SK-N-SH (cell line): ENCODE measurements at regions not wholly inside any gene's neighbourhood (a gene's known extent, or its start where the extent isn't known, plus 50 kb on each side); places are given as distances from the start of the nearest gene placed in this dataset.

ENCODE experiments used
- CTCF ChIA-PET: fragments of 300-600, 350-600 bp; formaldehyde crosslinking; extraction: SDS; loops from one replicate; lab custom pipeline; 2021; lab: Yijun Ruan, JAX
- POLR2A ChIA-PET: fragments of 350-600 bp; sonication (Branson Sonifier 250); formaldehyde crosslinking; extraction: SDS; loops from one replicate; lab custom pipeline; 2020; ENCODE audit warnings: antibody characterized with exemption, inconsistent platforms; lab: Yijun Ruan, JAX
- DNase-seq: peaks from one replicate; pipeline ENCODE4 v3.0.0; 2012
- H2AFZ ChIP-seq: fragments of 200-600 bp; sonication (generic); 2 replicates; pipeline ENCODE4 v1.8.1; 2016; ENCODE audit warnings: antibody characterized with exemption, mild to moderate bottlenecking, low read depth
- H3F3A ChIP-seq: fragments of 200-600 bp; sonication (generic); replicated peaks from 2 replicates; pipeline ENCODE3; 2016; ENCODE audit warnings: antibody characterized with exemption, mild to moderate bottlenecking; ENCODE audit not compliant: insufficient read depth
- H3K27ac ChIP-seq, 2 experiments: fragments of 200-500 bp in 1 of 2; fragments of 200-600 bp in 1 of 2; sonication (Bioruptor generic) in 1 of 2; sonication (generic), shearing (Covaris generic) in 1 of 2; 2 replicates each; pipeline versions ENCODE4 v1.5.1 to v1.6.1; 2014 to 2016; ENCODE audit warnings: low read depth in 2 of 2, inconsistent platforms in 1 of 2, low read length in 1 of 2, mild to moderate bottlenecking in 1 of 2, mixed read lengths in 1 of 2
- H3K27me3 ChIP-seq: fragments of 200-600 bp; sonication (generic), shearing (Covaris generic); 2 replicates; pipeline ENCODE4 v1.6.1; 2016; ENCODE audit warnings: mixed run types; ENCODE audit not compliant: insufficient read depth
- H3K36me3 ChIP-seq, 2 experiments: fragments of 200-500 bp in 1 of 2; fragments of 200-600 bp in 1 of 2; sonication (Bioruptor generic) in 1 of 2; sonication (generic) in 1 of 2; replicated peaks in 1 of 2; 2 replicates each; pipeline versions ENCODE3 to v1.5.1; 2014 to 2016; ENCODE audit warnings: low read length in 1 of 2, mild to moderate bottlenecking in 1 of 2; ENCODE audit not compliant: insufficient read depth in 2 of 2, control insufficient read depth in 1 of 2
- H3K4me1 ChIP-seq, 2 experiments: fragments of 200-500 bp in 1 of 2; fragments of 200-600 bp in 1 of 2; sonication (Bioruptor generic) in 1 of 2; sonication (generic), shearing (Covaris generic) in 1 of 2; 2 replicates each; pipeline versions ENCODE4 v1.5.1 to v1.6.1; 2014 to 2016; ENCODE audit warnings: low read depth in 1 of 2, low read length in 1 of 2, mixed run types in 1 of 2; ENCODE audit not compliant: insufficient read depth in 2 of 2, control insufficient read depth in 1 of 2
- H3K4me2 ChIP-seq: fragments of 200-600 bp; sonication (generic), shearing (Covaris generic); 2 replicates; pipeline ENCODE4 v1.6.1; 2017; ENCODE audit warnings: mixed run types
- H3K4me3 ChIP-seq, 2 experiments: fragments of 200-500 bp in 1 of 2; fragments of 200-600 bp in 1 of 2; sonication (Bioruptor generic) in 1 of 2; sonication (generic), shearing (Covaris generic) in 1 of 2; 2 replicates each; pipeline versions ENCODE4 v1.5.1 to v1.8.1; 2014 to 2016; ENCODE audit warnings: low read depth in 2 of 2, inconsistent platforms in 1 of 2, low read length in 1 of 2, mild to moderate bottlenecking in 1 of 2, mixed read lengths in 1 of 2, moderate library complexity in 1 of 2
- H3K79me2 ChIP-seq: fragments of 200-600 bp; sonication (generic); 2 replicates; pipeline ENCODE4 v1.8.1; 2017; ENCODE audit warnings: mild to moderate bottlenecking; ENCODE audit not compliant: insufficient read depth
- H3K9ac ChIP-seq: fragments of 200-600 bp; sonication (generic); 2 replicates; pipeline ENCODE4 v1.6.1; 2017; ENCODE audit warnings: mixed run types
- H3K9me2 ChIP-seq: fragments of 200-600 bp; sonication (generic); 2 replicates; pipeline ENCODE4 v1.6.1; 2017; ENCODE audit warnings: mixed run types
- H3K9me3 ChIP-seq: fragments of 200-600 bp; sonication (generic); 2 replicates; pipeline ENCODE4 v1.6.1; 2017; ENCODE audit warnings: mixed run types, mild to moderate bottlenecking, moderate library complexity
- H4K20me1 ChIP-seq: fragments of 200-600 bp; sonication (generic); 2 replicates; pipeline ENCODE4 v1.6.1; 2017; ENCODE audit warnings: mild to moderate bottlenecking, mixed run types; ENCODE audit not compliant: insufficient read depth
- CHD2 ChIP-seq: fragments of 150-350 bp; IDR thresholded peaks from 2 replicates; pipeline ENCODE4 v1.6.1; 2018; ENCODE audit warnings: low read length; ENCODE audit not compliant: partially characterized antibody
- ELF1 ChIP-seq: IDR thresholded peaks from 2 replicates; pipeline ENCODE4 v1.4.0; 2012
- FOSL2 ChIP-seq: IDR thresholded peaks from 2 replicates; pipeline ENCODE4 v1.4.0; 2012; ENCODE audit warnings: low read depth, mild to moderate bottlenecking, moderate library complexity, borderline replicate concordance
- FOXJ3 ChIP-seq: sonication (generic); formaldehyde crosslinking; IDR thresholded peaks from 2 replicates; pipeline ENCODE4 v1.5.1; 2020; ENCODE audit warnings: mild to moderate bottlenecking, missing genetic modification reagents
- FOXM1 ChIP-seq: IDR thresholded peaks from 2 replicates; pipeline ENCODE4 v1.4.0; 2012; ENCODE audit warnings: low read depth, mild to moderate bottlenecking
- GATA2 ChIP-seq: sonication (generic); formaldehyde crosslinking; IDR thresholded peaks from 2 replicates; pipeline ENCODE4 v1.5.0; 2020; ENCODE audit warnings: mild to moderate bottlenecking, missing genetic modification reagents
- MXI1 ChIP-seq: IDR thresholded peaks from 2 replicates; pipeline ENCODE4 v1.6.1; 2012; ENCODE audit warnings: mild to moderate bottlenecking, low read depth, low read length, improper control_type of control experiment
- POLR2AphosphoS5 ChIP-seq: IDR thresholded peaks from 2 replicates; pipeline ENCODE4 v1.6.1; 2012; ENCODE audit warnings: low read depth, low read length
- RAD21 ChIP-seq: IDR thresholded peaks from 2 replicates; pipeline ENCODE4 v1.6.1; 2012; ENCODE audit warnings: mild to moderate bottlenecking, low read length
- RCOR1 ChIP-seq: fragments of 150-350 bp; IDR thresholded peaks from 2 replicates; pipeline ENCODE4 v1.6.1; 2017; ENCODE audit warnings: antibody characterized with exemption, low read length
- RFX5 ChIP-seq: IDR thresholded peaks from 2 replicates; pipeline ENCODE4 v1.6.1; 2012; ENCODE audit warnings: mild to moderate bottlenecking, improper control_type of control experiment, low read length
- RXRA ChIP-seq: IDR thresholded peaks from 2 replicates; pipeline ENCODE4 v1.4.0; 2012; ENCODE audit warnings: low read depth, mild to moderate bottlenecking, borderline replicate concordance
- SIN3A ChIP-seq: IDR thresholded peaks from 2 replicates; pipeline ENCODE4 v1.6.1; 2012; ENCODE audit warnings: low read depth, mild to moderate bottlenecking, low read length, moderate library complexity, borderline replicate concordance
- TCF12 ChIP-seq: IDR thresholded peaks from 2 replicates; pipeline ENCODE4 v1.4.0; 2012
- YY1 ChIP-seq: IDR thresholded peaks from 2 replicates; pipeline ENCODE4 v1.4.0; 2012; ENCODE audit warnings: low read depth, mild to moderate bottlenecking
- WGBS: methylation state at CpG from one replicate; pipeline ENCODE4 v1.1.6; 2017; ENCODE audit warnings: low lambda C conversion rate; 5-methylcytosine and 5-hydroxymethylcytosine counted together
- TF ChIP-seq, protein P1 (sequence below): IDR thresholded peaks from 2 replicates; pipeline ENCODE4 v1.4.0; 2012; ENCODE audit warnings: low read depth, borderline replicate concordance
- TF ChIP-seq, protein P2 (sequence below): fragments of 150-350 bp; IDR thresholded peaks from 2 replicates; pipeline ENCODE4 v1.6.1; 2016; ENCODE audit warnings: mild to moderate bottlenecking, low read depth, low read length
- TF ChIP-seq, protein P3 (sequence below): IDR thresholded peaks from 2 replicates; pipeline ENCODE4; 2012
- TF ChIP-seq, protein P4 (sequence below): fragments of 200-600 bp; sonication (generic); IDR thresholded peaks from 2 replicates; pipeline ENCODE4 v1.6.1; 2017; ENCODE audit warnings: antibody characterized with exemption, mild to moderate bottlenecking, moderate library complexity
- TF ChIP-seq, protein P5 (sequence below): IDR thresholded peaks from 2 replicates; pipeline ENCODE4 v1.4.0; 2012; ENCODE audit warnings: low read depth
- TF ChIP-seq, protein P6 (sequence below): IDR thresholded peaks from 2 replicates; pipeline ENCODE4 v1.6.1; 2012; ENCODE audit warnings: mild to moderate bottlenecking, low read depth, low read length, moderate library complexity

DNA sequence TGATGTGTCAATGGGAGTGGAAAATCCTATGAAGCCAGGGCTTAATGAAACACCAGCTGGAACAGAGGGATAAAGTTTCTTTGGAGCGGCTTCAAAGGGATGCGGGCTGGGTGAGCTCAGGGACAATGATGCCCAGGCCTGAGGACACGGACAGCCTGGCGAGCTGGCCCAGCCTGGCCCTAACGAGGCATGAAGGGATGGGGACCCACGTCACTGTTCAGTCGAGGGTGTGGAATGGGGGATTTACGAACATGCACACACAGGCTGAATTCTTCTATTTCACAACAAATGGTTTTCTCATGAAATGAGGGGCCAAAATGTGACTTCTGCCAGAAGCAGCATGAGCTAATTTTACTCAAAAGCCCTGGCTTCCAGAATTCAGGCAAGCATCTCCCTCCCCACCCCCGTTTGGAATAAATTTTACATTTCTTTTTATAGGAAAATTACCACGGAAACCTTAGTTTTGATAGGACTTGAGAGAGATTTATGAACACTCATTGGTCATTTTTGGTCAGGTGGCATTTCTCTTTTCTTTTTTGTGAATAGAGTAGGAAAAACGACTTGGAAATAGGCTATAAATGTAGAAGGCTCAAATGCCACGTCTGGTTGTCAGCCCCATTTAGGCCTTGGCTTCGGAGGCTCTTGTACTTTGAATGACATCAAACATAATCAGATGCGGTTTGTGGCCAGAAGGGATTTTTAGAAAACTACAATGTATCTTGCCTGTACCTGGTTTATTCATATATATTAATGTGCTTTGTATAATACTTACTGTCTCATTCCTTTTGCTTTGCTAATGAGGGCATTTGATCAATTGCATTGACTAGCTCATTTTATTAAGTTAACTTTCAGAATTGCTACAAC is 893.8 kb upstream of the CELF4 start (continued):
- TF ChIP-seq RAD21 (no peak), RCOR1 (no peak), YY1 (no peak), FOXM1 (no peak), TCF12 (no peak), MXI1 (no peak), ELF1 (no peak)
- TF ChIP-seq, protein P1, sequence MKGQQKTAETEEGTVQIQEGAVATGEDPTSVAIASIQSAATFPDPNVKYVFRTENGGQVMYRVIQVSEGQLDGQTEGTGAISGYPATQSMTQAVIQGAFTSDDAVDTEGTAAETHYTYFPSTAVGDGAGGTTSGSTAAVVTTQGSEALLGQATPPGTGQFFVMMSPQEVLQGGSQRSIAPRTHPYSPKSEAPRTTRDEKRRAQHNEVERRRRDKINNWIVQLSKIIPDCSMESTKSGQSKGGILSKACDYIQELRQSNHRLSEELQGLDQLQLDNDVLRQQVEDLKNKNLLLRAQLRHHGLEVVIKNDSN, result no peak
- TF ChIP-seq, protein P2, sequence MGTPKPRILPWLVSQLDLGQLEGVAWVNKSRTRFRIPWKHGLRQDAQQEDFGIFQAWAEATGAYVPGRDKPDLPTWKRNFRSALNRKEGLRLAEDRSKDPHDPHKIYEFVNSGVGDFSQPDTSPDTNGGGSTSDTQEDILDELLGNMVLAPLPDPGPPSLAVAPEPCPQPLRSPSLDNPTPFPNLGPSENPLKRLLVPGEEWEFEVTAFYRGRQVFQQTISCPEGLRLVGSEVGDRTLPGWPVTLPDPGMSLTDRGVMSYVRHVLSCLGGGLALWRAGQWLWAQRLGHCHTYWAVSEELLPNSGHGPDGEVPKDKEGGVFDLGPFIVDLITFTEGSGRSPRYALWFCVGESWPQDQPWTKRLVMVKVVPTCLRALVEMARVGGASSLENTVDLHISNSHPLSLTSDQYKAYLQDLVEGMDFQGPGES, result no peak

DNA sequence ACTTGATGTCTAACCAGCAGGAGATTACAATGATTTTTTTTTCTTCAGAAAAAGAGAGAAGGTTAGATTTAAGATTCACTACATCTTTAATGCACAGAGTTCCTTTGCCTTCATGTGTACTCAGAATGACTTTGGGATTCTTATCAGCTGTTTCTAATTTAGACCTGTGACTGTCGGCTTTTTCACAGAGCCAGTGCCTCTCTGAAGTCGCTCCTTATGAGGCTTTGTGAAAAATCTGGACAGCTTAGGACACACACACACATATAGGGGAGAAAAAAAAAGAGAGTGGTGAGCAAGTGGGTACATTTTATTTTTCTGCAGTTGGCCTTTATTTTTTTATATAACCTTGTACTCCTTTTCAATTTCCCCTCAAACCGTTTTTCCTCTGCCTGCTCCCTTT is 893.1 kb upstream of the CELF4 start:
- H3K4me2 ChIP-seq, result no peak overlapping the region
- H4K20me1 ChIP-seq, result no peaks in the 10 kb centered on the region
- H3K9me2 ChIP-seq, result no peaks in the 10 kb centered on the region
- H3K4me1 ChIP-seq, result peaks cover 0 to 2% of the 10 kb centered on the region in 2 experiments; a peak in 1 of 4 replicates
- no peaks in the 10 kb centered on the region for H3K9me3 ChIP-seq
- 7% methylated on average over 3 of the region's 3 CpGs for WGBS
- POLR2A ChIA-PET, result no interaction called here
- H3K4me3 ChIP-seq, result no peak overlapping the region
- CTCF ChIA-PET, result no interaction called here
- H2AFZ ChIP-seq, result no peak overlapping the region
- no peak overlapping the region for H3K9ac ChIP-seq
- TF ChIP-seq MXI1 (no peak), TCF12 (no peak), GATA2 (CRISPR knock-in tag) (no peak), CHD2 (no peak), YY1 (no peak), SIN3A (no peak), RAD21 (no peak), FOSL2 (no peak), POLR2AphosphoS5 (no peak), FOXJ3 (CRISPR knock-in tag) (no peak), RFX5 (no peak), RXRA (no peak)
- TF ChIP-seq, protein P1, result no peak
- TF ChIP-seq, protein P3, sequence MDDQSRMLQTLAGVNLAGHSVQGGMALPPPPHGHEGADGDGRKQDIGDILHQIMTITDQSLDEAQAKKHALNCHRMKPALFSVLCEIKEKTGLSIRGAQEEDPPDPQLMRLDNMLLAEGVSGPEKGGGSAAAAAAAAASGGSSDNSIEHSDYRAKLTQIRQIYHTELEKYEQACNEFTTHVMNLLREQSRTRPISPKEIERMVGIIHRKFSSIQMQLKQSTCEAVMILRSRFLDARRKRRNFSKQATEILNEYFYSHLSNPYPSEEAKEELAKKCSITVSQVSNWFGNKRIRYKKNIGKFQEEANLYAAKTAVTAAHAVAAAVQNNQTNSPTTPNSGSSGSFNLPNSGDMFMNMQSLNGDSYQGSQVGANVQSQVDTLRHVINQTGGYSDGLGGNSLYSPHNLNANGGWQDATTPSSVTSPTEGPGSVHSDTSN, result no peak
- TF ChIP-seq, protein P4, sequence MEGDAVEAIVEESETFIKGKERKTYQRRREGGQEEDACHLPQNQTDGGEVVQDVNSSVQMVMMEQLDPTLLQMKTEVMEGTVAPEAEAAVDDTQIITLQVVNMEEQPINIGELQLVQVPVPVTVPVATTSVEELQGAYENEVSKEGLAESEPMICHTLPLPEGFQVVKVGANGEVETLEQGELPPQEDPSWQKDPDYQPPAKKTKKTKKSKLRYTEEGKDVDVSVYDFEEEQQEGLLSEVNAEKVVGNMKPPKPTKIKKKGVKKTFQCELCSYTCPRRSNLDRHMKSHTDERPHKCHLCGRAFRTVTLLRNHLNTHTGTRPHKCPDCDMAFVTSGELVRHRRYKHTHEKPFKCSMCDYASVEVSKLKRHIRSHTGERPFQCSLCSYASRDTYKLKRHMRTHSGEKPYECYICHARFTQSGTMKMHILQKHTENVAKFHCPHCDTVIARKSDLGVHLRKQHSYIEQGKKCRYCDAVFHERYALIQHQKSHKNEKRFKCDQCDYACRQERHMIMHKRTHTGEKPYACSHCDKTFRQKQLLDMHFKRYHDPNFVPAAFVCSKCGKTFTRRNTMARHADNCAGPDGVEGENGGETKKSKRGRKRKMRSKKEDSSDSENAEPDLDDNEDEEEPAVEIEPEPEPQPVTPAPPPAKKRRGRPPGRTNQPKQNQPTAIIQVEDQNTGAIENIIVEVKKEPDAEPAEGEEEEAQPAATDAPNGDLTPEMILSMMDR, result no peak
- TF ChIP-seq, protein P5, sequence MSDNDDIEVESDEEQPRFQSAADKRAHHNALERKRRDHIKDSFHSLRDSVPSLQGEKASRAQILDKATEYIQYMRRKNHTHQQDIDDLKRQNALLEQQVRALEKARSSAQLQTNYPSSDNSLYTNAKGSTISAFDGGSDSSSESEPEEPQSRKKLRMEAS, result no peak
- TF ChIP-seq, protein P6, sequence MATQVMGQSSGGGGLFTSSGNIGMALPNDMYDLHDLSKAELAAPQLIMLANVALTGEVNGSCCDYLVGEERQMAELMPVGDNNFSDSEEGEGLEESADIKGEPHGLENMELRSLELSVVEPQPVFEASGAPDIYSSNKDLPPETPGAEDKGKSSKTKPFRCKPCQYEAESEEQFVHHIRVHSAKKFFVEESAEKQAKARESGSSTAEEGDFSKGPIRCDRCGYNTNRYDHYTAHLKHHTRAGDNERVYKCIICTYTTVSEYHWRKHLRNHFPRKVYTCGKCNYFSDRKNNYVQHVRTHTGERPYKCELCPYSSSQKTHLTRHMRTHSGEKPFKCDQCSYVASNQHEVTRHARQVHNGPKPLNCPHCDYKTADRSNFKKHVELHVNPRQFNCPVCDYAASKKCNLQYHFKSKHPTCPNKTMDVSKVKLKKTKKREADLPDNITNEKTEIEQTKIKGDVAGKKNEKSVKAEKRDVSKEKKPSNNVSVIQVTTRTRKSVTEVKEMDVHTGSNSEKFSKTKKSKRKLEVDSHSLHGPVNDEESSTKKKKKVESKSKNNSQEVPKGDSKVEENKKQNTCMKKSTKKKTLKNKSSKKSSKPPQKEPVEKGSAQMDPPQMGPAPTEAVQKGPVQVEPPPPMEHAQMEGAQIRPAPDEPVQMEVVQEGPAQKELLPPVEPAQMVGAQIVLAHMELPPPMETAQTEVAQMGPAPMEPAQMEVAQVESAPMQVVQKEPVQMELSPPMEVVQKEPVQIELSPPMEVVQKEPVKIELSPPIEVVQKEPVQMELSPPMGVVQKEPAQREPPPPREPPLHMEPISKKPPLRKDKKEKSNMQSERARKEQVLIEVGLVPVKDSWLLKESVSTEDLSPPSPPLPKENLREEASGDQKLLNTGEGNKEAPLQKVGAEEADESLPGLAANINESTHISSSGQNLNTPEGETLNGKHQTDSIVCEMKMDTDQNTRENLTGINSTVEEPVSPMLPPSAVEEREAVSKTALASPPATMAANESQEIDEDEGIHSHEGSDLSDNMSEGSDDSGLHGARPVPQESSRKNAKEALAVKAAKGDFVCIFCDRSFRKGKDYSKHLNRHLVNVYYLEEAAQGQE, result no peak
- H3K27me3 ChIP-seq, result no peaks in the 10 kb centered on the region
- no peaks in the 10 kb centered on the region for H3K79me2 ChIP-seq
- H3K27ac ChIP-seq, result no peak overlapping the region
- no peak for DNase-seq
- no peaks in the 10 kb centered on the region for H3F3A ChIP-seq
- H3K36me3 ChIP-seq, result no peaks in the 10 kb centered on the region
